HCT116 (cell line): ENCODE measurements at regions not wholly inside any gene's neighbourhood (a gene's known extent, or its start where the extent isn't known, plus 50 kb on each side); places are given as distances from the start of the nearest gene placed in this dataset.

Experiments
- ATAC-seq: fragments of 200-7000 bp; cut with Tn5 transposase; 2 replicates; pipeline ENCODE4 v1.9.1; 2020; ENCODE audit warnings: mild to moderate bottlenecking, moderate library complexity
- BruUV-seq: library from RNA; stranded (reverse); fragments of 400-500 nt; replicated peaks from 2 replicates; lab custom pipeline; 2021; lab: Mats Ljungman, UMichigan
- CTCF ChIA-PET: fragments of 300-600 bp; sonication (Branson Sonifier 250); formaldehyde crosslinking; loops from one replicate; lab custom pipeline; 2021; ENCODE audit warnings: antibody characterized with exemption; lab: Charles Lee
- POLR2A ChIA-PET: fragments of 300-600, 350-600 bp; sonication (Branson Sonifier 250); formaldehyde crosslinking; loops from one replicate; lab custom pipeline; 2021; ENCODE audit warnings: antibody characterized with exemption; lab: Charles Lee
- RAD21 ChIA-PET, 2 experiments: fragments of 300-600 bp; sonication (Branson Sonifier 250); formaldehyde crosslinking; loops; one replicate each; lab custom pipeline; 2023; ENCODE audit warnings: low total read pairs in 2 of 2; ENCODE audit not compliant: uncharacterized antibody in 2 of 2, unreplicated experiment in 2 of 2, low non-redundant PET in 1 of 2; lab: Charles Lee
- DNase-seq: peaks from one replicate; pipeline ENCODE4 v3.0.0-alpha.2; 2010; ENCODE audit warnings: low read depth, low spot score
- H2AFZ ChIP-seq: fragments of 200-600 bp; shearing (Covaris generic), sonication (generic); 2 replicates; pipeline ENCODE4 v1.6.1; 2017; ENCODE audit warnings: low read depth, mixed run types, mixed read lengths, antibody characterized with exemption, low read length; ENCODE audit not compliant: poor library complexity, severe bottlenecking
- H3K27ac ChIP-seq: 2 replicates; pipeline ENCODE4 v1.5.1; 2012; ENCODE audit warnings: low read depth, low read length
- H3K27me3 ChIP-seq: fragments of 200-600 bp; sonication (generic); 2 replicates; pipeline ENCODE4 v1.6.1; 2016; ENCODE audit warnings: mixed run types, low read length, mixed read lengths; ENCODE audit not compliant: insufficient read depth
- H3K36me3 ChIP-seq, 2 experiments: fragments of 200-500 bp in 1 of 2; fragments of 200-600 bp in 1 of 2; sonication (Bioruptor generic) in 1 of 2; sonication (generic) in 1 of 2; 2 replicates each; pipeline versions ENCODE4 v1.5.1 to v1.6.1; 2014 to 2016; ENCODE audit warnings: low read length in 2 of 2, inconsistent platforms in 1 of 2, mixed read lengths in 1 of 2, mixed run types in 1 of 2; ENCODE audit not compliant: insufficient read depth in 2 of 2, control insufficient read depth in 1 of 2
- H3K4me1 ChIP-seq, 2 experiments: fragments of 200-600 bp in 1 of 2; sonication (generic) in 1 of 2; 2 replicates each; pipeline versions ENCODE4 v1.5.1 to v1.6.1; 2012 to 2017; ENCODE audit warnings: low read length in 2 of 2, inconsistent platforms in 1 of 2, mild to moderate bottlenecking in 1 of 2, mixed read lengths in 1 of 2, mixed run types in 1 of 2, moderate library complexity in 1 of 2; ENCODE audit not compliant: insufficient read depth in 2 of 2, control insufficient read depth in 1 of 2
- H3K4me2 ChIP-seq: fragments of 200-600 bp; sonication (generic); 2 replicates; pipeline ENCODE4 v1.6.1; 2017; ENCODE audit warnings: mixed run types, low read length, mixed read lengths
- H3K4me3 ChIP-seq, 2 experiments: fragments of 200-600 bp in 1 of 2; sonication (generic) in 1 of 2; replicated peaks in 1 of 2; 2 replicates each; pipeline ENCODE4 v1.5.1; 2011 to 2016; ENCODE audit warnings: low read length in 2 of 2, control low read depth in 1 of 2, low read depth in 1 of 2, mild to moderate bottlenecking in 1 of 2, mixed read lengths in 1 of 2, mixed run types in 1 of 2
- H3K79me2 ChIP-seq: fragments of 200-600 bp; sonication (generic); 2 replicates; pipeline ENCODE4 v1.6.1; 2017; ENCODE audit warnings: mild to moderate bottlenecking, mixed run types, low read length, moderate library complexity, mixed read lengths; ENCODE audit not compliant: insufficient read depth
- H3K9ac ChIP-seq: fragments of 200-600 bp; sonication (generic); 2 replicates; pipeline ENCODE4 v1.6.1; 2016; ENCODE audit warnings: low read length, mixed read lengths
- H3K9me2 ChIP-seq: fragments of 200-600 bp; sonication (generic), shearing (Covaris generic); 2 replicates; pipeline ENCODE4 v1.6.1; 2017; ENCODE audit warnings: mixed run types, mild to moderate bottlenecking, moderate library complexity; ENCODE audit not compliant: insufficient read depth
- H3K9me3 ChIP-seq, 2 experiments: fragments of 200-500 bp in 1 of 2; fragments of 200-600 bp in 1 of 2; sonication (Bioruptor generic) in 1 of 2; sonication (generic) in 1 of 2; 2 replicates each; pipeline ENCODE4 v1.6.1; 2014 to 2017; ENCODE audit warnings: low read length in 2 of 2, mixed read lengths in 2 of 2, inconsistent platforms in 1 of 2, low read depth in 1 of 2, mild to moderate bottlenecking in 1 of 2, mixed run types in 1 of 2, moderate library complexity in 1 of 2; ENCODE audit not compliant: control insufficient read depth in 1 of 2, insufficient read depth in 1 of 2
- H4K20me1 ChIP-seq: fragments of 200-600 bp; sonication (generic), shearing (Covaris generic); 2 replicates; pipeline ENCODE4 v1.6.1; 2017; ENCODE audit warnings: mixed run types, mild to moderate bottlenecking, moderate library complexity; ENCODE audit not compliant: insufficient read depth
- CEBPB ChIP-seq: IDR thresholded peaks from 2 replicates; pipeline ENCODE4 v1.6.1; 2012; ENCODE audit warnings: low read depth
- EZH2 ChIP-seq: fragments of 200-600 bp; sonication (generic); IDR thresholded peaks from 2 replicates; pipeline ENCODE4 v1.6.1; 2017; ENCODE audit warnings: antibody characterized with exemption, mixed run types
- JUND ChIP-seq: IDR thresholded peaks from 2 replicates; pipeline ENCODE4 v1.6.1; 2012
- POLR2AphosphoS5 ChIP-seq: IDR thresholded peaks from 2 replicates; pipeline ENCODE4 v1.6.1; 2011; ENCODE audit warnings: mild to moderate bottlenecking, low read depth, low read length, moderate library complexity
- RAD21 ChIP-seq: IDR thresholded peaks from 2 replicates; pipeline ENCODE4 v1.6.1; 2012; ENCODE audit warnings: low read depth, mild to moderate bottlenecking
- TCF7L2 ChIP-seq: IDR thresholded peaks from 2 replicates; pipeline ENCODE4 v1.7.0; 2011; ENCODE audit warnings: borderline replicate concordance, inconsistent platforms; ENCODE audit not compliant: insufficient read depth, insufficient read length; ENCODE audit errors: extremely low read depth
- YY1 ChIP-seq: IDR thresholded peaks from 2 replicates; pipeline ENCODE4 v1.6.1; 2011; ENCODE audit warnings: low read length, low read depth, moderate library complexity, mild to moderate bottlenecking; ENCODE audit not compliant: insufficient replicate concordance; ENCODE audit errors: extremely low read depth
- ZFX ChIP-seq: fragments of 450-650 bp; IDR thresholded peaks from 2 replicates; pipeline ENCODE4 v1.6.1; 2017
- ZNF274 ChIP-seq: fragments of 200-500 bp; sonication (Bioruptor generic); IDR thresholded peaks from 2 replicates; pipeline ENCODE4 v1.6.1; 2014; ENCODE audit warnings: mild to moderate bottlenecking, low read depth, low read length, inconsistent platforms
- intact Hi-C: fragments of 100-400 bp; cut with micrococcal nuclease; formaldehyde crosslinking; loops from 2 replicates; pipeline ENCODE4 v1.10.0; 2022
- TF ChIP-seq, protein P1 (sequence below): IDR thresholded peaks from 2 replicates; pipeline ENCODE4 v1.6.1; 2012

DNA sequence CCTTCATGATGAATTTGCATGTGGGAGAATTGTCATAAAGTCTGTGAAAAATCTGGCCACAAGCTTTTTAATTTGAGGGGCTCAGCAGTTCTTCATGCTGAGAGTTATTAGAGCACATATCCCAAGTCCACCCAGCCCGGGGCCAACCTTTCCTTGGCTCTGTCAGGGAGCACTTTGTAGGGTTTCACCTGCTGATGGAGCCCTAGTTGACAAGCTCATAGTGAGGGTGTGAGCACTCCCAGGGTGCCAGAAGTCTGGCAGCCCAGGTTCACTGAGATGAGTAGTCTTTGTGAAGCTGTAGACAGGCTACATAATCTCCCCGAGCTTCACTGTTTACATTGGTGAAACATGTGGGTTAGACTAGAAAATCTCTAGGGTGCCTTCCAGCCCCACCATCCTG is 97.2 kb upstream of the NREP start:
- Histone ChIP-seq H3K36me3 (no peaks in the 10 kb centered on the region), H3K9me2 (no peaks in the 10 kb centered on the region), H2AFZ (no peak overlapping the region), H3K4me2 (no peak overlapping the region), H3K27me3 (no peaks in the 10 kb centered on the region), H3K9me3 (no peaks in the 10 kb centered on the region), H4K20me1 (no peaks in the 10 kb centered on the region), H3K4me1 (no peaks in the 10 kb centered on the region), H3K79me2 (no peaks in the 10 kb centered on the region), H3K4me3 (no peak overlapping the region), H3K9ac (no peak overlapping the region), H3K27ac (no peak overlapping the region)
- POLR2A ChIA-PET: no interaction called here
- intact Hi-C loops: no loop called here
- no peak for TF ChIP-seq JUND
- no peak for TF ChIP-seq YY1
- no peak for TF ChIP-seq ZNF274
- TF ChIP-seq RAD21: no peak
- TF ChIP-seq TCF7L2: no peak
- no TSS peak for BruUV-seq
- DNase-seq (no peak), ATAC-seq (no peak)
- RAD21 ChIA-PET: no interaction called here
- CTCF ChIA-PET: no interaction called here

- Histone ChIP-seq H3K4me1 (no peaks in the 10 kb centered on the region), H3K27ac (no peak overlapping the region), H3K9ac (no peak overlapping the region), H3K79me2 (no peaks in the 10 kb centered on the region), H3K27me3 (no peaks in the 10 kb centered on the region), H2AFZ (no peak overlapping the region), H3K9me3 (no peaks in the 10 kb centered on the region), H3K36me3 (no peaks in the 10 kb centered on the region), H4K20me1 (no peaks in the 10 kb centered on the region), H3K4me2 (no peak overlapping the region), H3K4me3 (no peak overlapping the region), H3K9me2 (no peaks in the 10 kb centered on the region)
- CTCF ChIA-PET: no interaction called here
- RAD21 ChIA-PET: no interaction called here
- POLR2A ChIA-PET: no interaction called here
- TF ChIP-seq TCF7L2 (no peak), JUND (no peak), EZH2 (no peak), CEBPB (no peak), POLR2AphosphoS5 (no peak), ZFX (no peak)
- TF ChIP-seq, protein P1, sequence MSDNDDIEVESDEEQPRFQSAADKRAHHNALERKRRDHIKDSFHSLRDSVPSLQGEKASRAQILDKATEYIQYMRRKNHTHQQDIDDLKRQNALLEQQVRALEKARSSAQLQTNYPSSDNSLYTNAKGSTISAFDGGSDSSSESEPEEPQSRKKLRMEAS: no peak
- no TSS peak for BruUV-seq
- DNase-seq: no peak
- intact Hi-C loops: no loop called here
- ATAC-seq: no peak
Observed at GRCh38 chr5:111853748-111854147, 96.8 kb upstream of the NREP start.
